Skin of body (tissue), 1 donor: ENCODE measurements at regions not wholly inside any gene's neighbourhood (a gene's known extent, or its start where the extent isn't known, plus 50 kb on each side); places are given as distances from the start of the nearest gene placed in this dataset.
A peak's percentile ranks its signal among the peaks of the same experiment; 100 is the strongest.
"Not testable (repeated sequence)": the region's sequence is repeated elsewhere in the genome, so short reads cannot be mapped to it uniquely, and the experiment has no call there.

Source experiments
- DNase-seq: peaks from one replicate; lab custom pipeline; 2025; lab: John Stamatoyannopoulos, UW

GRCh38 chr5:3343211-3343610 is 252.4 kb upstream of the IRX1 start:
- DNase-seq = no peak

GRCh38 chr5:3342271-3343100 is 253.1 kb upstream of the IRX1 start:
- DNase-seq = no peak

- DNase-seq = no peak
These were observed 254.0 kb upstream of the IRX1 start for GRCh38 chr5:3341446-3342240.

GRCh38 chr5:3340471-3340870 is 255.2 kb upstream of the IRX1 start:
- DNase-seq = no peak

DNA sequence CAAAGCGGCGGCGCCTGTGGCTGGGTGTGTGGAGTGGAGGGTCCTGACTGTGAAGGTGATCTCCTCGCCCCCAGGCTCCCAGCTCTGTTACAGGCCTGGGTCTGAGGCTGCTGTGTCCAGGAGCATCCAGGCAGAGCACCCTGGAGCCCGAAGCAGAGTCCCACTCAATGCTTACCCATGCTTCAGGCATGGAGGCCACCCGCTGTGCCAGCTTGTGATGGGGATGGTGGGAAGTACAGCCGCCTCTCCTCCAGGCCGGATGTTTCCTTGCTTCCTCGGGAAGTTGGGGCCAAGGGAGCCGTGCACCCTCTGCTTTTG is 255.9 kb upstream of the IRX1 start:
- DNase-seq = no peak

DNA sequence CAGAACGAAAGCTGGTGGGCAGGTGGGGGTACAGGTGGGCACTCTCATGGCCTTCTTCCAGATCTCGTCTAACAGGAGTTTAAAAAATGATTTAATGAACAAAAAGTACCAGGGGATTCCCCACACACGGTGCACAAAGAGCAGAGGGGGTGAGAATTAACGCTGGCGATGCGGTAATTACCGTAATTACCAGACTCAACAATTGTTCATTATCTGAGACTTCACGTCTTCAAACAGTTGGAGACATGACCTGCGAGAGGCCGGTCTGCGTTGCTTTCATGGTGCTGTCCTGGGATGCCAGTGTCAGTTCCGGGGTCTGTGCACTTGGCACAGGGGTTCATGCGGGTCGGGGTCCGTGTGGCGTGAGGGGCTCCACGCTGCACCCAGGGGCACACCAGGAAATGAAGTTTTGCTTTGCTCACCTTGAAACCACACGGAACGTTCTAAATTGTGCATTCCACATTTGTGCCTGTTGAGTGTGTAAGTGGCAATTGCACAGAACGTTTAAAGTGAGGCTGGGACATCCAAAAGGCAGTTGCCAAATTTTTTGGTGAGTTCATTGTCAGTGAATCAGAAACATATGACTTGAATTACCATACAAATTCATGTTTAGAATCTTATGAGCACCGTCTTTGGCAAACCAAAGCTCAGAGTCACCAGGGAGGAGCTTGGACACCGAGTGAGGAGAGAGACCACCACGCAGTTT is 256.4 kb upstream of the IRX1 start:
- no peak for DNase-seq

GRCh38 chr5:3337812-3338541 is 257.7 kb upstream of the IRX1 start:
- no peak for DNase-seq

DNA sequence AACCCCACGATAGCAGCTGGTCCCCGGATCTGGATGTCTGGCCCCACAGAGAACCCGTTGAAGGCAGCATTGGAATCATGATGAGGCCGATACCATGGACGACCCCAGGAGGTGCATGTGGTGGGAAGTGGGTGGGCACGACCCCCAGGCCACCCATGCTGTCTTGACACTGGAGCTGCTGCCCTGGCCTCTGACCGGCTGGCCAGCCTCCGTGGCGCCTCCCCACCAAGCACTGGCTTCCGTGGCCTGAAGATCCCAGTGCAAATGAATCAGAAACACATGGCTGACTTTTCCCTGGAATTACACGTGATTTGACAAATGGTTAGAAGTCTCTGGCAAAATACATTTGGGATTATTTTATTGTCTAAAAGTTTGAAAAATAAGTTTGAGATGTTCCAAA is 259.0 kb upstream of the IRX1 start:
- DNase-seq = no peak

GRCh38 chr5:3335301-3335700 is 260.3 kb upstream of the IRX1 start:
- DNase-seq = no peak

GRCh38 chr5:3333836-3334235 is 261.8 kb upstream of the IRX1 start:
- no peak for DNase-seq

GRCh38 chr5:3333105-3333504 is 262.5 kb upstream of the IRX1 start:
- no peak for DNase-seq

- no peak for DNase-seq
These were observed 263.8 kb upstream of the IRX1 start for GRCh38 chr5:3331819-3332218.

GRCh38 chr5:3330442-3330841 is 265.2 kb upstream of the IRX1 start:
- DNase-seq = no peak

GRCh38 chr5:3329427-3329826 is 266.2 kb upstream of the IRX1 start:
- DNase-seq = no peak

DNA sequence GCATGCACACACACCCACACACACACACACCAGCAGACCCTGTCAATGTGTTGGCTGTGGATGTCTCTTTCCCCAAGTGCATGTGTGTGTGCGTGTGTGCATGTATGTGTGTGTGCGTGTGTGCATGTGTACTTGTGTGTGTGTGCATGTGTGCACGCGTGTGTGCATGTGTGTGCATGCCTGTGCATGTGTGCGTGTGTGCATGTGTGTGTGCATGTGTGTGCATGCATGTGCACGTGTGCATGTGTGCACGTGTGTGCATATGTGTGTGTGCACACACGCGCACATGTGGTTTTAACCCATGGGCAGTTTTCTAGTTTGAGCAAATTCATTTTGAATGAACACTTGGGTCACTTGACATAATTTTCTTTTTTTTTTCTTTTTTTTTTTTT is 268.8 kb upstream of the IRX1 start:
- DNase-seq = no peak

GRCh38 chr5:3325972-3326840 is 269.4 kb upstream of the IRX1 start:
- DNase-seq = peak; percentile 62

DNA sequence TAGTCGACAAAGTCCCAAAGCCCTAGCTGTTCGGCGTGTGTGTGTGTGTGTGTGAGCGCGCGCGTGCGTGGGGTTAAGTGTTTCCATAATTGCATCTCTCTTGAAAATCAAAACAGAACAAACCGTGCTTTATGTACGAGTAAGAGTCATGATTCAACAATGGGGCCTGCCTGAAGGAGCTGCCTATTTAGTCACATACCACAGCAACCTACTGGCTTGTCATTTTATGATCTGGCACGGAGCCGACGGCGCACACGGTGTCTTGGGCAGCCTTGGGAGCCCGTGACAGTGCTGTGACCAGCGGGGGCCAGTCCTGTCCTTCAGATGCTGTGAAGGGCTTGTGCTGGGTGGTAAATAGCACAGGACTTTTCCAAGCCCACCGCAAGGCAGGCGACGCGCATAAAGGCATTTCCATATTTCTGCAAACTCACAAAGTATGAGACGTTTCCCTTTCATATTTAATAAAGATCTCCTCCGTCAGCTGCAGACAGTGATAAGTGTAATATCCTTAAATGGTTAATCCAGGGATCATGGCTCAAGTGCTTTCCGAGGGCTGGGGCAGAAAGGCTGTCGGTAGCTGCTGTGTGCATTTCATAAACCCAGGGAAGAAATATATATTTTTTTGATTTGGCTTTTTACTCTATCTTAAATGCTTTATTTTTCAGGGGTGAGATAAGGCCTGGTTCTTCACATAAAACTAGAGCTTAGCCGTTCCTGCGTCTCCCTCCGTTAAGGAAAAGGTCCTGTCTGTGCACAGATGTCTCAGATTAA is 270.2 kb upstream of the IRX1 start:
- peak; percentile 30 for DNase-seq

GRCh38 chr5:3324421-3325101 is 271.1 kb upstream of the IRX1 start:
- no peak for DNase-seq

DNA sequence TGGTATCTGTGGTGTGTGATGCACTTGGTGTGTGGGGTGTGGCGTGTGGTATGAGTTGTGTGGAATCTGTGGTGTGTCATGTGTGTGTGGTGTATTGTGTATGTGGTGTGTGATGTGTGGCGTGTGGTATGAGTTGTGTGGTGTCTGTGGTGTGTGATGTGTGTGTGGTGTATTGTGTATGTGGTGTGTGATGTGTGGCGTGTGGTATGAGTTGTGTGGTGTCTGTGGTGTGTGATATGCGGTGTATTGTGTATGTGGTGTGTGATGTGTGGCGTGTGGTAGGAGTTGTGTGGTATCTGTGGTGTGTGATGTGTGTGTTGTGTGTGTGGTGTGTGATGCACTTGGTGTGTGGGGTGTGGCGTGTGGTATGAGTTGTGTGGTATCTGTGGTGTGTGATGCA is 271.7 kb upstream of the IRX1 start:
- not testable (repeated sequence) for DNase-seq
